ENCODE measurements at regions not wholly inside any gene's neighbourhood (a gene's known extent, or its start where the extent isn't known, plus 50 kb on each side); places are given as distances from the start of the nearest gene placed in this dataset.
"Not testable (repeated sequence)": the region's sequence is repeated elsewhere in the genome, so short reads cannot be mapped to it uniquely, and the experiment has no call there.

GRCh38 chrX:23458957-23459356, 124.3 kb downstream of the PTCHD1 start:
- not testable (repeated sequence) for DNase-seq

GRCh38 chrX:23465105-23465791, 130.6 kb downstream of the PTCHD1 start:
- DNase-seq = no peak

- no peak for DNase-seq
Observed at GRCh38 chrX:23465985-23466384, 131.3 kb downstream of the PTCHD1 start.

- no peak for DNase-seq
Observed at GRCh38 chrX:23478056-23478455, 143.4 kb downstream of the PTCHD1 start.

GRCh38 chrX:23478561-23478960, 143.9 kb downstream of the PTCHD1 start:
- DNase-seq = no peak

GRCh38 chrX:23482561-23482960, 147.9 kb downstream of the PTCHD1 start:
- no peak for DNase-seq

- DNase-seq = no peak
Observed at GRCh38 chrX:23483396-23483795, 148.7 kb downstream of the PTCHD1 start.

- DNase-seq = no peak
Observed at GRCh38 chrX:23493941-23494374, 159.3 kb downstream of the PTCHD1 start.

GRCh38 chrX:23494741-23495140, 160.1 kb downstream of the PTCHD1 start:
- no peak for DNase-seq

- no peak for DNase-seq
Observed at GRCh38 chrX:23497919-23498318, 163.3 kb downstream of the PTCHD1 start.

GRCh38 chrX:23501974-23502373, 165.3 kb upstream of the PRDX4 start:
- DNase-seq = no peak

GRCh38 chrX:23503835-23504539, 163.3 kb upstream of the PRDX4 start:
- DNase-seq = no peak

- DNase-seq = no peak
Observed at GRCh38 chrX:23504540-23504884, 162.8 kb upstream of the PRDX4 start.

GRCh38 chrX:23504895-23505294, 162.4 kb upstream of the PRDX4 start:
- no peak for DNase-seq

- DNase-seq = no peak
Observed at GRCh38 chrX:23505531-23506303, 161.6 kb upstream of the PRDX4 start.

- no peak for DNase-seq
Observed at GRCh38 chrX:23509256-23509655, 158.0 kb upstream of the PRDX4 start.

GRCh38 chrX:23511793-23512192, 155.5 kb upstream of the PRDX4 start:
- no peak for DNase-seq

- DNase-seq = no peak
Observed at GRCh38 chrX:23513121-23513520, 154.2 kb upstream of the PRDX4 start.

- no peak for DNase-seq
Observed at GRCh38 chrX:23514082-23514481, 153.2 kb upstream of the PRDX4 start.

GRCh38 chrX:23515028-23515427, 152.3 kb upstream of the PRDX4 start:
- no peak for DNase-seq

- DNase-seq = not testable (repeated sequence)
Observed at GRCh38 chrX:23523026-23523657, 144.2 kb upstream of the PRDX4 start.

- no peak for DNase-seq
Observed at GRCh38 chrX:23524467-23524866, 142.8 kb upstream of the PRDX4 start.

GRCh38 chrX:23525531-23525930, 141.8 kb upstream of the PRDX4 start:
- DNase-seq = no peak
